Uterus (tissue), 3 donors: ENCODE measurements at regions not wholly inside any gene's neighbourhood (a gene's known extent, or its start where the extent isn't known, plus 50 kb on each side); places are given as distances from the start of the nearest gene placed in this dataset.

Experiments
- DNase-seq, 2 donors: peaks; one replicate each; pipeline ENCODE4 v3.0.0-alpha.2; 2019 to 2020
- H3K27ac ChIP-seq, 2 donors: fragments of 200-600 bp; sonication (generic); 1 replicate in 1 of 2; 2 replicates in 1 of 2; pipeline ENCODE4 v1.5.1; 2016 to 2018
- H3K27me3 ChIP-seq, 2 donors: fragments of 200-600 bp; sonication (generic); one replicate each; pipeline ENCODE4 v1.5.1; 2018 to 2019; ENCODE audit warnings: control low read depth in 1 of 2
- H3K36me3 ChIP-seq, 2 donors: fragments of 200-600 bp; sonication (generic); one replicate each; pipeline ENCODE4 v1.5.1; 2019; ENCODE audit warnings: control low read depth in 1 of 2
- H3K4me1 ChIP-seq, 2 donors: fragments of 200-600 bp; sonication (generic); one replicate each; pipeline ENCODE4 v1.5.1; 2018 to 2019; ENCODE audit warnings: control low read depth in 1 of 2
- H3K4me3 ChIP-seq, 2 donors: fragments of 200-600 bp; sonication (generic); 1 replicate in 1 of 2; 2 replicates in 1 of 2; pipeline ENCODE4 v1.5.1; 2018 to 2019; ENCODE audit warnings: mild to moderate bottlenecking in 1 of 2
- H3K9me3 ChIP-seq, 2 donors: fragments of 200-600 bp; sonication (generic); one replicate each; pipeline ENCODE4 v1.5.1; 2019; ENCODE audit warnings: control low read depth in 1 of 2
- CTCF ChIP-seq, 4 experiments: fragments of 200-600 bp in 2 of 4; fragments of 450-650 bp in 2 of 4; sonication (generic) in 2 of 4; IDR thresholded peaks; one replicate each; pipeline ENCODE4 v1.5.1; 2016 to 2019; ENCODE audit warnings: antibody characterized with exemption in 4 of 4, mild to moderate bottlenecking in 2 of 4, moderate library complexity in 1 of 4
- POLR2A ChIP-seq, 2 donors: fragments of 450-650 bp; IDR thresholded peaks; one replicate each; pipeline ENCODE4 v1.6.1; 2016; ENCODE audit warnings: antibody characterized with exemption in 2 of 2, mild to moderate bottlenecking in 1 of 2, moderate library complexity in 1 of 2
- intact Hi-C: fragments of 100-400 bp; cut with DNase I; formaldehyde crosslinking; loops from one replicate; pipeline ENCODE4 v1.15.1; 2023; ENCODE audit warnings: low total_unique reads
- donor health status: DM: yes; HTN: yes; CAD: no.

GRCh38 chr4:111506706-111507105 lies 638.5 kb upstream of the FAM241A start:
- TF ChIP-seq POLR2A (IDR thresholded peaks at IDR 0.05), result no peak
- no peak for TF ChIP-seq CTCF (IDR thresholded peaks at IDR 0.05)

GRCh38 chr4:111510535-111510934 lies 634.7 kb upstream of the FAM241A start:
- H3K27me3 ChIP-seq, result no peaks in the 10 kb centered on the region
- no peak for TF ChIP-seq POLR2A (IDR thresholded peaks at IDR 0.05)
- no peak for TF ChIP-seq CTCF (IDR thresholded peaks at IDR 0.05)

More at GRCh38 chr4:111506706-111507105, 638.5 kb upstream of the FAM241A start:
- Histone ChIP-seq H3K36me3 (no peaks in the 10 kb centered on the region), H3K4me3 (no peak overlapping the region), H3K27ac (no peak overlapping the region), H3K4me1 (no peaks in the 10 kb centered on the region), H3K27me3 (no peaks in the 10 kb centered on the region), H3K9me3 (no peaks in the 10 kb centered on the region)
- DNase-seq, result no peak
- intact Hi-C loops, result no loop called here

GRCh38 chr4:111512081-111512783 lies 633.0 kb upstream of the FAM241A start:
- Histone ChIP-seq H3K36me3 (no peaks in the 10 kb centered on the region), H3K9me3 (no peaks in the 10 kb centered on the region), H3K4me3 (no peak overlapping the region), H3K27me3 (no peaks in the 10 kb centered on the region), H3K27ac (no peak overlapping the region), H3K4me1 (no peaks in the 10 kb centered on the region)
- no peak for DNase-seq
- intact Hi-C loops, result no loop called here
- TF ChIP-seq POLR2A (IDR thresholded peaks at IDR 0.05) (no peak), CTCF (IDR thresholded peaks at IDR 0.05) (no peak)

More at GRCh38 chr4:111510535-111510934, 634.7 kb upstream of the FAM241A start:
- no peak overlapping the region for H3K4me3 ChIP-seq
- H3K27ac ChIP-seq, result no peak overlapping the region
- H3K4me1 ChIP-seq, result no peaks in the 10 kb centered on the region
- H3K36me3 ChIP-seq, result no peaks in the 10 kb centered on the region
- no peaks in the 10 kb centered on the region for H3K9me3 ChIP-seq
- DNase-seq, result no peak
- intact Hi-C loops, result no loop called here

GRCh38 chr4:111519683-111520082 lies 625.6 kb upstream of the FAM241A start:
- H3K27me3 ChIP-seq, result no peaks in the 10 kb centered on the region
- intact Hi-C loops, result no loop called here
- H3K27ac ChIP-seq, result no peak overlapping the region
- no peaks in the 10 kb centered on the region for H3K4me1 ChIP-seq
- H3K36me3 ChIP-seq, result no peaks in the 10 kb centered on the region
- no peak for TF ChIP-seq CTCF (IDR thresholded peaks at IDR 0.05)
- no peaks in the 10 kb centered on the region for H3K9me3 ChIP-seq
- DNase-seq, result no peak
- H3K4me3 ChIP-seq, result no peak overlapping the region

GRCh38 chr4:111530446-111530845 lies 614.8 kb upstream of the FAM241A start:
- no peaks in the 10 kb centered on the region for H3K4me1 ChIP-seq
- H3K36me3 ChIP-seq, result no peaks in the 10 kb centered on the region
- no peak for DNase-seq
- H3K4me3 ChIP-seq, result no peak overlapping the region
- H3K27ac ChIP-seq, result no peak overlapping the region
- H3K27me3 ChIP-seq, result no peaks in the 10 kb centered on the region
- intact Hi-C loops, result no loop called here
- no peak for TF ChIP-seq POLR2A (IDR thresholded peaks at IDR 0.05)
- TF ChIP-seq CTCF (IDR thresholded peaks at IDR 0.05), result no peak
- H3K9me3 ChIP-seq, result no peaks in the 10 kb centered on the region
